ENCODE measurements at regions not wholly inside any gene's neighbourhood (a gene's known extent, or its start where the extent isn't known, plus 50 kb on each side); places are given as distances from the start of the nearest gene placed in this dataset.
"Not testable (repeated sequence)": the region's sequence is repeated elsewhere in the genome, so short reads cannot be mapped to it uniquely, and the experiment has no call there.

DNA sequence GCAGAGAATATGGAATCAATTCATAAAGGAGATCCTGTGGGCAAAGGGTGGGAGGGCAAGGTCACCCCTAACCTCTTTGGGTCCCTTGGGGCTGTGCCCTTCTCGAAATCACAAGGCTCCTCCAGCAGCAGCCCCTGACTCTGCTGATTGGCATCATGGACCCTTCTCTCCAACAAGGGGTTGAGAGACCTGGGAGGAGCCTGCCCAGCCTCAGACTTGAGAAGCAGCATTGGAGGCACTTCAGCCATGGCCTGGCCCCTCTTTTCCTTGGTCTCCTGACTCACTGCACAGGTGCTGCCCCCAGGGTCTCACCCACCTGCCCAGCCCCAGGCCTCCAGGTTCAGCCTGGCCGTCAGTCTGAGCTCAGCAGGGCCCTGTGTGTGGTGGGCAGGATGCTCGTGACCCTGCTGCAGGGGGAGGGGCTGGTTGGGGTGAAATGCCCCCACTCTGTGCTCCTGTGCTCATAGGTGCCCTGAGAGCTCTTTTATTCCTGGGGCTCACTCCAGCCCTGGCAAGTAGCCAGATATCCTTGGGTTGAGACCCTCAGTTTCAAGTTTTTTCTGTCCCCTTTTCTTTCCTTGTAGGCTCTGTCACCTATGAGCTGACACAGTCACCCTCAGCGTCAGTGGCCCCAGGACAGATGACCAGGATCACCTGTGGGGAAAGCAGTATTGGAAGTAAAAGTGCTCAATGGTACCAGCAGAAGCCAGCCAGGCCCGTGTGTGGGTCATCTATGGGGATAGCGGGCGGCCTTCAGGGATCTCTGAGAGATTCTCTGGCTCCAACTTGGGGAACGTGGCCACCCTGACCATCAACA, 110.8 kb downstream of the GGTLC2 start:
- H3K36me3 ChIP-seq (ENCODE audit: control insufficient read depth, insufficient read depth, low read length) = no peaks in the 10 kb centered on the region
- H3K27me3 ChIP-seq (replicated peaks; ENCODE audit: control insufficient read depth, insufficient read depth, low read length) = no peaks in the 10 kb centered on the region
- no peak for DNase-seq (ENCODE audit: extremely low read depth, insufficient read length)
- no peak overlapping the region for H3K4me3 ChIP-seq (replicated peaks; ENCODE audit: low read depth, low read length)
- TF ChIP-seq CTCF (IDR thresholded peaks at IDR 0.05; ENCODE audit: insufficient read depth, low read length, poor library complexity, severe bottlenecking) = no peak

- TF ChIP-seq CTCF (IDR thresholded peaks at IDR 0.05; ENCODE audit: insufficient read depth, low read length, poor library complexity, severe bottlenecking) = no peak
- H3K36me3 ChIP-seq (ENCODE audit: control insufficient read depth, insufficient read depth, low read length) = no peaks in the 10 kb centered on the region
- no peak for DNase-seq (ENCODE audit: extremely low read depth, insufficient read length)
- H3K27me3 ChIP-seq (replicated peaks; ENCODE audit: control insufficient read depth, insufficient read depth, low read length) = no peaks in the 10 kb centered on the region
- H3K4me3 ChIP-seq (replicated peaks; ENCODE audit: low read depth, low read length) = no peak overlapping the region
These were observed 111.3 kb downstream of the GGTLC2 start for GRCh38 chr22:22755778-22756100.

DNA sequence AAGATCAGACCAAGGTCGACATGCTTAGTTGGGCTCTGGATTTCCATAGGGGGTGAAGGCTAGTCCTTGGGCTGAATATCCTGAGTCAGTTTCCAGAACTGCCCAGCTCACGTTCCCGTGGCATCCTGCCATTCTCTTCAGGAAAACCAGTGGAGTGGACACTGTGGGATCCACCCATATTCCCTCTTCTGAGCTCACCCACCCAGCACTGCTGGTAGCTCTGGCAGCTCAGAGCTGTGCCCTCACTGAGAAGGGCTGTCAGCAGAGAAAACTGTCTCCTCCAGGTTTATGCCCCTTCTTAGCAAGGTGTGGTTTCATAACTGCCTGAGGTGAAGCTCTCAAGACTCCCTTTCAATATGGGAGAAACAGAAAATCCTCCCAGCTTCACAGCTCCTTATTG, 111.7 kb downstream of the GGTLC2 start:
- no peaks in the 10 kb centered on the region for H3K36me3 ChIP-seq (ENCODE audit: control insufficient read depth, insufficient read depth, low read length)
- no peak for DNase-seq (ENCODE audit: extremely low read depth, insufficient read length)
- H3K27me3 ChIP-seq (replicated peaks; ENCODE audit: control insufficient read depth, insufficient read depth, low read length) = no peaks in the 10 kb centered on the region
- no peak for TF ChIP-seq CTCF (IDR thresholded peaks at IDR 0.05; ENCODE audit: insufficient read depth, low read length, poor library complexity, severe bottlenecking)
- no peak overlapping the region for H3K4me3 ChIP-seq (replicated peaks; ENCODE audit: low read depth, low read length)

DNA sequence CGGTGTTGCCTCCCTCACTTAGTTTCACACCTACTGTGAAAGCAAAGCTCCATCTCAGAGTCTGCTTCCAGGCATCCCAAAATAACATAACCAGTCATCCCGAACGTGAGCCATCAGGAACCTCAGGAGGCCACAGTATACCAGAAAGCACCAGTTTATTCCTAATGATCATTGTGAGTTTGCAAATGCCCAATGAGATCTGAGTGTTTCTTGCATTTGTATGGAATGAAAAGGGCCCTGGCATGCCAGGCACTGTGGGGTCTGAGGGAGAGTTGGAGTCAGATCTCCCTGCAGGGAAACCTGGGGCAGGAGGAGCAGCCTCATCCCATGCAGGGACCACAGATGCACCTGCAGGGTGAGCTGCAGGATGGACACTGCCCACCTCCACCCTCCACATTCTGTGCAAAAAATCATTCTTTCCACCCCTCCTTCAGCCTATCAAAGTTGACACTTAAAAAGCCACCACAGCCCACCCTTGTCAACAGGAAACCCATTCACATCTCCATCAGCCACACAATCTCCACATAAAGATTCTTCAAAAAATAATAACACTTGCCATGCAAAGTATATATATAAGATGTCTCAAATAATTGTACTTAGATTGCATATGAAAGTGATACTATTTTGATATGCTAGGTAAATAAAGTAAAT, 112.3 kb downstream of the GGTLC2 start:
- not testable (repeated sequence) for DNase-seq (ENCODE audit: extremely low read depth, insufficient read length); H3K4me3 ChIP-seq (replicated peaks; ENCODE audit: low read depth, low read length); H3K36me3 ChIP-seq (ENCODE audit: control insufficient read depth, insufficient read depth, low read length); H3K27me3 ChIP-seq (replicated peaks; ENCODE audit: control insufficient read depth, insufficient read depth, low read length)

GRCh38 chr22:22758101-22758807, 113.8 kb downstream of the GGTLC2 start:
- not testable (repeated sequence) for H3K27me3 ChIP-seq (replicated peaks; ENCODE audit: control insufficient read depth, insufficient read depth, low read length); H3K4me3 ChIP-seq (replicated peaks; ENCODE audit: low read depth, low read length); DNase-seq (ENCODE audit: extremely low read depth, insufficient read length); H3K36me3 ChIP-seq (ENCODE audit: control insufficient read depth, insufficient read depth, low read length)

GRCh38 chr22:22759371-22759770, 115.0 kb downstream of the GGTLC2 start:
- Histone ChIP-seq H3K36me3 (ENCODE audit: control insufficient read depth, insufficient read depth, low read length) (no peaks in the 10 kb centered on the region), H3K4me3 (replicated peaks; ENCODE audit: low read depth, low read length) (no peak overlapping the region), H3K27me3 (replicated peaks; ENCODE audit: control insufficient read depth, insufficient read depth, low read length) (no peaks in the 10 kb centered on the region)
- DNase-seq (ENCODE audit: extremely low read depth, insufficient read length) = no peak
- no peak for TF ChIP-seq CTCF (IDR thresholded peaks at IDR 0.05; ENCODE audit: insufficient read depth, low read length, poor library complexity, severe bottlenecking)
